H1 (cell line): ENCODE measurements at regions not wholly inside any gene's neighbourhood (a gene's known extent, or its start where the extent isn't known, plus 50 kb on each side); places are given as distances from the start of the nearest gene placed in this dataset.

Experiments used
- CTCF ChIA-PET: fragments of 300-600 bp; sonication (Branson Sonifier 250); formaldehyde crosslinking; loops from one replicate; lab custom pipeline; 2021; ENCODE audit not compliant: partially characterized antibody; lab: Charles Lee
- POLR2A ChIA-PET: fragments of 300-600 bp; sonication (Branson Sonifier 250); formaldehyde crosslinking; loops from one replicate; lab custom pipeline; 2021; ENCODE audit warnings: inconsistent platforms; ENCODE audit not compliant: partially characterized antibody; lab: Charles Lee
- DNase-seq, 2 experiments: peaks; one replicate each; pipeline versions ENCODE4 v3.0.0 to v3.0.0-alpha.2; 2010 to 2022; ENCODE audit warnings: low spot score in 2 of 2, low read depth in 1 of 2, mixed read lengths in 1 of 2
- FAIRE-seq: peaks from 2 replicates; lab custom pipeline; 2011; peaks lifted over from hg19 to GRCh38; lab: Jason Lieb, UNC
- H2AFZ ChIP-seq: 2 replicates; pipeline ENCODE4 v1.8.1; 2012; ENCODE audit warnings: low read length, inconsistent platforms
- H2AK5ac ChIP-seq: 2 replicates; pipeline ENCODE4 v1.6.1; 2013; ENCODE audit warnings: low read depth, low read length
- H2BK120ac ChIP-seq: replicated peaks from 2 replicates; pipeline ENCODE3; 2013; ENCODE audit warnings: low read depth, low read length, inconsistent platforms
- H2BK12ac ChIP-seq: 2 replicates; pipeline ENCODE4 v1.6.1; 2013; ENCODE audit warnings: low read depth, low read length
- H2BK15ac ChIP-seq: 2 replicates; pipeline ENCODE4 v1.6.1; 2013; ENCODE audit warnings: low read length
- H2BK20ac ChIP-seq: 2 replicates; pipeline ENCODE4 v1.6.1; 2013; ENCODE audit warnings: low read length
- H2BK5ac ChIP-seq: 2 replicates; pipeline ENCODE4 v1.6.1; 2013; ENCODE audit warnings: low read depth, low read length
- H3K14ac ChIP-seq: 2 replicates; pipeline ENCODE4 v1.6.1; 2013; ENCODE audit warnings: inconsistent platforms; ENCODE audit not compliant: insufficient read length
- H3K18ac ChIP-seq: 2 replicates; pipeline ENCODE4 v1.6.1; 2013; ENCODE audit warnings: low read length; ENCODE audit errors: extremely low read depth
- H3K23ac ChIP-seq: 2 replicates; pipeline ENCODE4 v1.6.1; 2013; ENCODE audit warnings: inconsistent platforms; ENCODE audit not compliant: insufficient read length
- H3K23me2 ChIP-seq: 2 replicates; pipeline ENCODE4 v1.6.1; 2013; ENCODE audit warnings: low read depth, low read length
- H3K27ac ChIP-seq: 2 replicates; pipeline ENCODE4 v1.6.1; 2011; ENCODE audit warnings: low read depth, low read length, inconsistent platforms
- H3K27me3 ChIP-seq, 4 experiments: replicated peaks in 1 of 4; 1 replicate in 1 of 4; 2 replicates in 3 of 4; pipeline versions ENCODE4 v1.6.1 to v1.8.1; 2011 to 2013; ENCODE audit warnings: low read length in 3 of 4, mild to moderate bottlenecking in 3 of 4, inconsistent platforms in 2 of 4, mixed read lengths in 2 of 4, moderate library complexity in 1 of 4; ENCODE audit not compliant: control insufficient read depth in 3 of 4, insufficient read depth in 3 of 4; ENCODE audit errors: extremely low read depth in 1 of 4
- H3K36me3 ChIP-seq, 4 experiments: 2 replicates each; pipeline versions ENCODE4 v1.6.1 to v1.8.1; 2011 to 2013; ENCODE audit warnings: mild to moderate bottlenecking in 4 of 4, low read length in 3 of 4, moderate library complexity in 2 of 4, control low read depth in 1 of 4, inconsistent platforms in 1 of 4; ENCODE audit not compliant: insufficient read depth in 4 of 4, control insufficient read depth in 2 of 4
- H3K4ac ChIP-seq: replicated peaks from 2 replicates; pipeline ENCODE3; 2013; ENCODE audit warnings: low read length, low read depth, mixed read lengths, inconsistent platforms; ENCODE audit not compliant: insufficient read length
- H3K4me1 ChIP-seq, 4 experiments: replicated peaks in 1 of 4; 1 replicate in 1 of 4; 2 replicates in 3 of 4; pipeline versions ENCODE4 v1.6.1 to v1.8.1; 2011 to 2013; ENCODE audit warnings: low read length in 3 of 4, inconsistent platforms in 2 of 4, mixed read lengths in 1 of 4; ENCODE audit not compliant: insufficient read depth in 4 of 4, control insufficient read depth in 3 of 4
- H3K4me2 ChIP-seq, 2 experiments: 2 replicates each; pipeline versions ENCODE4 v1.6.1 to v1.8.1; 2011 to 2013; ENCODE audit warnings: low read depth in 2 of 2, low read length in 2 of 2, control low read depth in 1 of 2, inconsistent platforms in 1 of 2, mild to moderate bottlenecking in 1 of 2; ENCODE audit not compliant: insufficient read depth in 1 of 2
- H3K4me3 ChIP-seq, 4 experiments: fragments of 200-600, 300-600 bp in 1 of 4; sonication (generic), shearing (Covaris generic), sonication (Bioruptor Twin) in 1 of 4; 2 replicates each; pipeline versions ENCODE4 v1.5.1 to v1.8.1; 2011 to 2016; ENCODE audit warnings: low read length in 4 of 4, low read depth in 3 of 4, control low read depth in 2 of 4, inconsistent platforms in 2 of 4, mild to moderate bottlenecking in 2 of 4, mixed read lengths in 1 of 4, moderate library complexity in 1 of 4; ENCODE audit not compliant: insufficient read depth in 2 of 4; ENCODE audit errors: extremely low read depth in 1 of 4
- H3K56ac ChIP-seq: replicated peaks from 2 replicates; pipeline ENCODE3; 2013; ENCODE audit warnings: low read depth, mild to moderate bottlenecking, mixed read lengths, low read length, inconsistent platforms; ENCODE audit not compliant: insufficient read length
- H3K79me1 ChIP-seq: 2 replicates; pipeline ENCODE4 v1.6.1; 2013; ENCODE audit warnings: low read depth, low read length, control low read depth
- H3K79me2 ChIP-seq, 2 experiments: 2 replicates each; pipeline versions ENCODE4 v1.6.1 to v1.8.1; 2012 to 2013; ENCODE audit warnings: low read length in 2 of 2, mild to moderate bottlenecking in 2 of 2, inconsistent platforms in 1 of 2; ENCODE audit not compliant: insufficient read depth in 2 of 2, control insufficient read depth in 1 of 2
- H3K9ac ChIP-seq, 4 experiments: replicated peaks in 1 of 4; 1 replicate in 1 of 4; 2 replicates in 3 of 4; pipeline versions ENCODE4 v1.6.1 to v1.8.1; 2011 to 2013; ENCODE audit warnings: low read depth in 3 of 4, low read length in 3 of 4, control low read depth in 2 of 4, mild to moderate bottlenecking in 2 of 4, moderate library complexity in 2 of 4, inconsistent platforms in 1 of 4; ENCODE audit errors: extremely low read depth in 1 of 4
- H3K9me3 ChIP-seq, 2 experiments: 2 replicates each; pipeline versions ENCODE4 v1.6.1 to v1.8.1; 2012 to 2013; ENCODE audit warnings: mild to moderate bottlenecking in 2 of 2, moderate library complexity in 2 of 2, control low read depth in 1 of 2, inconsistent platforms in 1 of 2, low read depth in 1 of 2, low read length in 1 of 2, mixed read lengths in 1 of 2; ENCODE audit not compliant: insufficient read depth in 2 of 2
- H4K20me1 ChIP-seq, 2 experiments: replicated peaks in 1 of 2; 2 replicates each; pipeline versions ENCODE3 to v1.8.1; 2011 to 2013; ENCODE audit warnings: inconsistent platforms in 2 of 2, low read length in 2 of 2, mild to moderate bottlenecking in 1 of 2; ENCODE audit not compliant: insufficient read depth in 2 of 2, control insufficient read depth in 1 of 2
- H4K5ac ChIP-seq: 2 replicates; pipeline ENCODE4 v1.6.1; 2013; ENCODE audit warnings: low read length, low read depth, mixed read lengths, inconsistent platforms; ENCODE audit not compliant: insufficient read length
- H4K8ac ChIP-seq: 2 replicates; pipeline ENCODE4 v1.8.0; 2013; ENCODE audit warnings: mild to moderate bottlenecking, moderate library complexity, low read length, inconsistent platforms; ENCODE audit not compliant: insufficient read depth; ENCODE audit errors: extremely low read depth
- H4K91ac ChIP-seq: replicated peaks from 2 replicates; pipeline ENCODE3; 2013; ENCODE audit warnings: low read length, mixed read lengths, inconsistent platforms; ENCODE audit not compliant: insufficient read length
- CHD1 ChIP-seq: IDR thresholded peaks from 2 replicates; pipeline ENCODE4 v1.6.1; 2012; ENCODE audit warnings: low read depth, low read length, improper control_type of control experiment
- CREB1 ChIP-seq: IDR thresholded peaks from 2 replicates; pipeline ENCODE4 v1.6.1; 2012; ENCODE audit warnings: inconsistent platforms
- GABPA ChIP-seq: IDR thresholded peaks from 2 replicates; pipeline ENCODE4 v1.6.1; 2011; ENCODE audit warnings: mild to moderate bottlenecking, low read length, moderate library complexity, borderline replicate concordance; ENCODE audit not compliant: insufficient read depth
- GTF2F1 ChIP-seq: IDR thresholded peaks from 2 replicates; pipeline ENCODE4 v1.6.1; 2012; ENCODE audit warnings: low read depth, low read length, improper control_type of control experiment, borderline replicate concordance
- HDAC6 ChIP-seq: IDR thresholded peaks from one replicate; pipeline ENCODE4 v1.7.1; 2012; ENCODE audit warnings: low read depth, mild to moderate bottlenecking, inconsistent platforms, low read length, moderate library complexity
- JUN ChIP-seq: IDR thresholded peaks from 2 replicates; pipeline ENCODE4 v1.6.1; 2011; ENCODE audit warnings: low read depth, mild to moderate bottlenecking, improper control_type of control experiment, low read length
- PHF8 ChIP-seq: fragments of 200-600 bp; sonication (generic); conservative IDR thresholded peaks from 2 replicates; pipeline ENCODE4 v1.7.1; 2012; ENCODE audit warnings: low read depth, mild to moderate bottlenecking, inconsistent platforms, low read length, moderate library complexity
- POLR2AphosphoS5 ChIP-seq: IDR thresholded peaks from 2 replicates; pipeline ENCODE4 v1.6.1; 2011; ENCODE audit warnings: low read depth, low read length
- RAD21 ChIP-seq, 2 experiments: IDR thresholded peaks in 1 of 2; conservative IDR thresholded peaks in 1 of 2; 2 replicates each; pipeline ENCODE4 v1.6.1; 2011; ENCODE audit warnings: low read depth in 2 of 2, low read length in 2 of 2, improper control_type of control experiment in 1 of 2, inconsistent platforms in 1 of 2, mild to moderate bottlenecking in 1 of 2, moderate library complexity in 1 of 2
- SAP30 ChIP-seq: fragments of 300-600 bp; sonication (generic); IDR thresholded peaks from 2 replicates; pipeline ENCODE4 v1.7.1; 2012; ENCODE audit warnings: low read length, moderate library complexity, mild to moderate bottlenecking, inconsistent platforms; ENCODE audit not compliant: insufficient read depth, insufficient replicate concordance
- SIN3A ChIP-seq, 2 experiments: IDR thresholded peaks in 1 of 2; conservative IDR thresholded peaks in 1 of 2; 2 replicates each; pipeline ENCODE4 v1.6.1; 2011 to 2012; ENCODE audit warnings: low read length in 2 of 2, improper control_type of control experiment in 1 of 2, low read depth in 1 of 2, mild to moderate bottlenecking in 1 of 2
- SIX5 ChIP-seq: IDR thresholded peaks from 2 replicates; pipeline ENCODE4 v1.6.1; 2011; ENCODE audit warnings: mild to moderate bottlenecking, low read depth, low read length
- SP4 ChIP-seq: IDR thresholded peaks from 2 replicates; pipeline ENCODE4 v1.6.1; 2012; ENCODE audit warnings: low read length, inconsistent platforms
- YY1 ChIP-seq: IDR thresholded peaks from 2 replicates; pipeline ENCODE4 v1.6.1; 2011; ENCODE audit warnings: low read depth, mild to moderate bottlenecking, low read length
- WGBS, 2 experiments: shearing (Covaris generic) in 1 of 2; methylation state at CpG; one replicate each; pipeline versions ENCODE4 v1.1.6 to v1.1.7; 2013 to 2015; ENCODE audit warnings: low lambda C conversion rate in 2 of 2, mixed read lengths in 2 of 2, inconsistent platforms in 1 of 2, low coverage in 1 of 2, missing lambda C conversion rate in 1 of 2; ENCODE audit not compliant: insufficient replicate concordance in 2 of 2, insufficient coverage in 1 of 2, insufficient read length in 1 of 2; ENCODE audit errors: extremely low coverage in 1 of 2, missing lambda C conversion rate in 1 of 2; 5-methylcytosine and 5-hydroxymethylcytosine counted together

- CTCF ChIA-PET: no interaction called here
- TF ChIP-seq GABPA: no peak
- no peak for TF ChIP-seq HDAC6
- TF ChIP-seq SAP30: no peak
- no peak for TF ChIP-seq RAD21 (IDR thresholded peaks at IDR 0.05 in 1 of 2, conservative IDR thresholded peaks at IDR 0.05 in 1 of 2; ENCODE audit: low read depth in 2 of 2, low read length in 2 of 2)
- TF ChIP-seq CHD1: no peak
- TF ChIP-seq CREB1: no peak
- TF ChIP-seq YY1: no peak
- no peak for TF ChIP-seq SP4
- no peak for TF ChIP-seq GTF2F1
- TF ChIP-seq SIX5: no peak
- TF ChIP-seq SIN3A (conservative IDR thresholded peaks at IDR 0.05 in 1 of 2, IDR thresholded peaks at IDR 0.05 in 1 of 2; ENCODE audit: low read depth in 1 of 2, low read length in 2 of 2): no peak
- no peak for TF ChIP-seq PHF8
- no peak for TF ChIP-seq JUN
- no peak for TF ChIP-seq POLR2AphosphoS5
Measured at GRCh38 chr22:47395481-47395880, 633.0 kb downstream of the TBC1D22A start.

More at GRCh38 chr22:47395481-47395880, 633.0 kb downstream of the TBC1D22A start:
- H2BK12ac ChIP-seq: no peak overlapping the region
- H4K8ac ChIP-seq: no peak overlapping the region
- H3K27me3 ChIP-seq: no peaks in the 10 kb centered on the region
- no peak overlapping the region for H3K14ac ChIP-seq
- no peak overlapping the region for H3K27ac ChIP-seq
- no peak overlapping the region for H2BK20ac ChIP-seq
- no peaks in the 10 kb centered on the region for H3K79me1 ChIP-seq
- H3K9me3 ChIP-seq: peaks cover 85 to 99% of the 10 kb centered on the region in 2 experiments
- no peaks in the 10 kb centered on the region for H3K4me1 ChIP-seq
- H3K56ac ChIP-seq: no peak overlapping the region
- no peak overlapping the region for H3K4ac ChIP-seq
- H3K36me3 ChIP-seq: no peaks in the 10 kb centered on the region
- H2BK15ac ChIP-seq: no peak overlapping the region
- H4K91ac ChIP-seq: no peak overlapping the region
- no peak overlapping the region for H4K5ac ChIP-seq
- H3K4me3 ChIP-seq: no peak overlapping the region
- WGBS, 2 experiments: 81% methylated on average over 8 of the region's 8 CpGs; no CpG with 5 or more reads in 1 of the 2 experiments
- H2BK5ac ChIP-seq: no peak overlapping the region
- no peaks in the 10 kb centered on the region for H3K79me2 ChIP-seq
- H3K4me2 ChIP-seq: no peak overlapping the region
- POLR2A ChIA-PET: no interaction called here
- no peak overlapping the region for H2AFZ ChIP-seq
- H3K18ac ChIP-seq: no peak overlapping the region
- no peak for DNase-seq
- no peak overlapping the region for H2AK5ac ChIP-seq
- H3K9ac ChIP-seq: no peak overlapping the region
- H3K23ac ChIP-seq: no peak overlapping the region
- H4K20me1 ChIP-seq: no peaks in the 10 kb centered on the region
- H2BK120ac ChIP-seq: no peak overlapping the region
- 0 out of 2 replicates have a peak, but pooled peaks cover 2% of the 10 kb centered on the region for H3K23me2 ChIP-seq
- no peak for FAIRE-seq
